GM12878 (cell line): ENCODE measurements at regions not wholly inside any gene's neighbourhood (a gene's known extent, or its start where the extent isn't known, plus 50 kb on each side); places are given as distances from the start of the nearest gene placed in this dataset.

ENCODE experiments used
- ATAC-seq: fragments of 200-7000 bp; cut with Tn5 transposase; 3 replicates; pipeline ENCODE4 v1.9.1; 2020; ENCODE audit warnings: mild to moderate bottlenecking, moderate library complexity
- BruUV-seq: library from RNA; stranded (reverse); fragments of 400-500 nt; replicated peaks from 2 replicates; lab custom pipeline; 2021; lab: Mats Ljungman, UMichigan
- CTCF ChIA-PET: fragments of 300-600 bp; sonication (Branson Sonifier 250); formaldehyde crosslinking; extraction: SDS; loops from one replicate; lab custom pipeline; 2021; ENCODE audit warnings: inconsistent platforms; lab: Yijun Ruan, JAX
- POLR2A ChIA-PET: fragments of 350-600 bp; formaldehyde crosslinking; extraction: SDS; loops from one replicate; lab custom pipeline; 2021; ENCODE audit warnings: inconsistent platforms; lab: Charles Lee
- RAD21 ChIA-PET: fragments of 300-600 bp; sonication (Branson Sonifier 250); formaldehyde crosslinking; loops from one replicate; lab custom pipeline; 2023; ENCODE audit warnings: antibody characterized with exemption; ENCODE audit not compliant: unreplicated experiment; lab: Charles Lee
- SMC1A ChIA-PET: fragments of 300-600 bp; sonication (Branson Sonifier 250); formaldehyde crosslinking; loops from one replicate; lab custom pipeline; 2023; ENCODE audit not compliant: unreplicated experiment, uncharacterized antibody; lab: Charles Lee
- DNase-seq: peaks from one replicate; pipeline ENCODE4 v3.0.0-alpha.2; 2011; ENCODE audit warnings: low read depth, low spot score
- FAIRE-seq: peaks from 3 replicates; lab custom pipeline; 2011; peaks lifted over from hg19 to GRCh38; lab: Jason Lieb, UNC
- H2AFZ ChIP-seq: 2 replicates; pipeline ENCODE4 v1.6.0; 2011; ENCODE audit warnings: low read depth, low read length, control low read depth; ENCODE audit not compliant: control insufficient read depth
- H3K27ac ChIP-seq: 2 replicates; pipeline ENCODE4 v1.5.1; 2011; ENCODE audit warnings: control low read depth; ENCODE audit not compliant: control insufficient read depth, insufficient read depth
- H3K27me3 ChIP-seq, 2 experiments: replicated peaks in 1 of 2; 2 replicates each; pipeline versions ENCODE4 v1.6.0 to v1.6.1; 2011; ENCODE audit warnings: low read length in 1 of 2; ENCODE audit not compliant: control insufficient read depth in 2 of 2, insufficient read depth in 2 of 2
- H3K36me3 ChIP-seq, 2 experiments: 2 replicates each; pipeline ENCODE4 v1.5.1; 2011; ENCODE audit warnings: low read length in 1 of 2; ENCODE audit not compliant: control insufficient read depth in 2 of 2, insufficient read depth in 2 of 2
- H3K4me1 ChIP-seq: 2 replicates; pipeline ENCODE4 v1.6.1; 2011; ENCODE audit warnings: mild to moderate bottlenecking, low read length, moderate library complexity, mixed read lengths; ENCODE audit not compliant: control insufficient read depth, insufficient read depth
- H3K4me2 ChIP-seq: 2 replicates; pipeline ENCODE4 v1.6.0; 2011; ENCODE audit warnings: control low read depth; ENCODE audit not compliant: control insufficient read depth, insufficient read depth
- H3K4me3 ChIP-seq: fragments of 200-600 bp; sonication (generic); 2 replicates; pipeline ENCODE4 v1.5.1; 2016
- H3K79me2 ChIP-seq: 2 replicates; pipeline ENCODE4 v1.6.0; 2011; ENCODE audit warnings: low read length; ENCODE audit not compliant: control insufficient read depth, insufficient read depth
- H3K9ac ChIP-seq: 2 replicates; pipeline ENCODE4 v1.8.0; 2011; ENCODE audit warnings: low read length, control low read depth, mixed read lengths; ENCODE audit not compliant: control insufficient read depth, insufficient read depth
- H3K9me3 ChIP-seq: replicated peaks from 3 replicates; pipeline ENCODE4 v1.5.1; 2011; ENCODE audit warnings: mild to moderate bottlenecking, low read length; ENCODE audit not compliant: control insufficient read depth, insufficient read depth
- H4K20me1 ChIP-seq: 2 replicates; pipeline ENCODE4 v1.6.0; 2011; ENCODE audit not compliant: control insufficient read depth, insufficient read depth
- EZH2 ChIP-seq: IDR thresholded peaks from 2 replicates; pipeline ENCODE4 v1.6.1; 2012; ENCODE audit warnings: low read depth, mild to moderate bottlenecking, control low read depth, inconsistent platforms, low read length, borderline replicate concordance; ENCODE audit not compliant: control insufficient read depth
- FOXM1 ChIP-seq: IDR thresholded peaks from 2 replicates; pipeline ENCODE4 v1.6.1; 2012; ENCODE audit warnings: low read depth, mild to moderate bottlenecking, inconsistent platforms, low read length, moderate library complexity
- IRF4 ChIP-seq: IDR thresholded peaks from 2 replicates; pipeline ENCODE4 v1.6.1; 2011; ENCODE audit warnings: low read depth, low read length
- IRF5 ChIP-seq: fragments of 450-650 bp; IDR thresholded peaks from 2 replicates; pipeline ENCODE4 v1.6.1; 2017; ENCODE audit warnings: borderline replicate concordance
- JUNB ChIP-seq: IDR thresholded peaks from 2 replicates; pipeline ENCODE4 v1.6.1; 2016; ENCODE audit warnings: antibody characterized with exemption, mild to moderate bottlenecking
- MEF2B ChIP-seq: fragments of 450-650 bp; IDR thresholded peaks from 2 replicates; pipeline ENCODE4 v1.6.1; 2018; ENCODE audit warnings: mild to moderate bottlenecking, moderate library complexity; ENCODE audit not compliant: partially characterized antibody, poor library complexity, severe bottlenecking
- POLR2AphosphoS2 ChIP-seq: IDR thresholded peaks from 2 replicates; pipeline ENCODE4 v1.6.1; 2011; ENCODE audit warnings: low read depth, mild to moderate bottlenecking, low read length, improper control_type of control experiment, moderate library complexity
- POLR2AphosphoS5 ChIP-seq: IDR thresholded peaks from 2 replicates; pipeline ENCODE4 v1.6.1; 2011; ENCODE audit warnings: mild to moderate bottlenecking, low read length, inconsistent platforms
- POU2F2 ChIP-seq: IDR thresholded peaks from 3 replicates; pipeline ENCODE4 v1.6.1; 2011; ENCODE audit warnings: low read depth, mild to moderate bottlenecking, low read length, borderline replicate concordance
- SUPT20H ChIP-seq: IDR thresholded peaks from 2 replicates; pipeline ENCODE4 v1.6.1; 2011; ENCODE audit warnings: low read depth, mild to moderate bottlenecking, low read length, moderate library complexity, borderline replicate concordance; ENCODE audit not compliant: control insufficient read depth
- ZNF217 ChIP-seq: fragments of 450-650 bp; IDR thresholded peaks from 2 replicates; pipeline ENCODE4 v1.6.1; 2017; ENCODE audit warnings: antibody characterized with exemption, mild to moderate bottlenecking
- ZNF592 ChIP-seq: fragments of 450-650 bp; IDR thresholded peaks from 2 replicates; pipeline ENCODE4 v1.6.1; 2017; ENCODE audit warnings: mild to moderate bottlenecking, moderate library complexity
- ZSCAN29 ChIP-seq: fragments of 450-650 bp; IDR thresholded peaks from 2 replicates; pipeline ENCODE4 v1.6.1; 2017; ENCODE audit warnings: mild to moderate bottlenecking, moderate library complexity
- WGBS: methylation state at CpG from one replicate; pipeline ENCODE4 v1.1.6; 2016; ENCODE audit warnings: low lambda C conversion rate; ENCODE audit not compliant: insufficient replicate concordance, insufficient coverage; ENCODE audit errors: missing lambda C conversion rate; 5-methylcytosine and 5-hydroxymethylcytosine counted together
- in situ Hi-C: fragments of 300-500 bp; cut with MboI; formaldehyde crosslinking; loops from 9 replicates; pipeline ENCODE4 v1.14.3; 2018; ENCODE audit warnings: mixed read lengths
- intact Hi-C: fragments of 100-400 bp; cut with micrococcal nuclease; formaldehyde crosslinking; loops from one replicate; pipeline ENCODE4 v1.14.2; 2022; ENCODE audit not compliant: unreplicated experiment

GRCh38 chr12:82099216-82099615 is 259.0 kb downstream of the CCDC59 start:
- intact Hi-C loops: no loop called here
- no peak for FAIRE-seq
- no TSS peak for BruUV-seq
- ATAC-seq: no peak
- in situ Hi-C loops: no loop called here
- CTCF ChIA-PET: interaction anchor here (1.0 kb wide), 2 partner anchors 24 to 34 kb away, joined by 3 read pairs; no protein-coding TSS in a partner anchor
- Histone ChIP-seq H3K4me2 (no peak overlapping the region), H3K4me1 (no peaks in the 10 kb centered on the region), H3K27me3 (no peaks in the 10 kb centered on the region), H3K4me3 (no peak overlapping the region), H3K9me3 (no peaks in the 10 kb centered on the region), H3K36me3 (no peaks in the 10 kb centered on the region), H2AFZ (no peak overlapping the region), H3K27ac (no peak overlapping the region), H3K79me2 (no peaks in the 10 kb centered on the region), H3K9ac (no peak overlapping the region), H4K20me1 (no peaks in the 10 kb centered on the region)
- DNase-seq: no peak
- POLR2A ChIA-PET: no interaction called here
- TF ChIP-seq ZNF217 (no peak), IRF4 (no peak), MEF2B (no peak), POLR2AphosphoS5 (no peak)
- RAD21 ChIA-PET: no interaction called here
- SMC1A ChIA-PET: interaction anchor here (2.5 kb wide), 1 partner anchor 12 kb away, joined by 7 read pairs; no protein-coding TSS in a partner anchor

GRCh38 chr12:82097877-82098276 is 260.3 kb downstream of the CCDC59 start:
- Histone ChIP-seq H3K79me2 (no peaks in the 10 kb centered on the region), H4K20me1 (no peaks in the 10 kb centered on the region), H3K9me3 (no peaks in the 10 kb centered on the region), H3K4me2 (no peak overlapping the region), H3K36me3 (no peaks in the 10 kb centered on the region), H3K27ac (no peak overlapping the region), H3K27me3 (no peaks in the 10 kb centered on the region), H2AFZ (no peak overlapping the region), H3K4me1 (no peaks in the 10 kb centered on the region), H3K4me3 (no peak overlapping the region), H3K9ac (no peak overlapping the region)
- ChIA-PET CTCF (no interaction called here), POLR2A (no interaction called here), RAD21 (no interaction called here), SMC1A (interaction anchor here (0.6 to 2.5 kb wide), 3 partner anchors 13 to 447 kb away, joined by 3 to 7 read pairs (median 3); no protein-coding TSS in a partner anchor)
- no TSS peak for BruUV-seq
- intact Hi-C loops (no loop called here), in situ Hi-C loops (no loop called here)
- ATAC-seq (no peak), FAIRE-seq (no peak), DNase-seq (no peak)
- WGBS: 0% methylated on average over 1 of the region's 1 CpG
- TF ChIP-seq ZNF592 (no peak), EZH2 (no peak), FOXM1 (no peak), IRF5 (no peak), ZSCAN29 (no peak), JUNB (no peak), POU2F2 (no peak), SUPT20H (no peak), POLR2AphosphoS2 (no peak)
